GM12872 (cell line): ENCODE measurements at regions not wholly inside any gene's neighbourhood (a gene's known extent, or its start where the extent isn't known, plus 50 kb on each side); places are given as distances from the start of the nearest gene placed in this dataset.

Experiments used
- TF ChIP-seq, protein P1 (sequence below): IDR thresholded peaks from 3 replicates; pipeline ENCODE4 v1.5.1; 2011; ENCODE audit warnings: low read depth, mild to moderate bottlenecking, low read length, moderate library complexity; ENCODE audit not compliant: insufficient read depth

DNA sequence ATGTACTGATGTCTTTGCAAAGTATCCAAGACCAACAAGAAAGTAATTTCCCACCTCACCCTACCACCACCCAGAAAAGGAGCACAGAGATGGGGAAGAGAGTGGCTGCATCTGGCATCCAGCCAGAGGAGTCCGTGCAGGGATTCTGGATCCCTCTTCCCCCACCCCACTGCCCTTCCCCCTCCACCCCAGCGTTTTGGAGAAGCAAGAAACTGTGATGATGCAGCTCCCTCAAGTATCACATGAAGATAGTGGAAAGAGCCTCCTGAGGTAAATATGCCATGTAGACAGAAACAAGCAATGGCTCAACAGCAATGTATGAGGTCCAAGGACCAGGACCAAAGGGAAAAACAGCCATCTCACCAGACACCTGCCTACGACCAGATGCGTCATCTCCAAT, 153.8 kb downstream of the DEPDC1B start:
- TF ChIP-seq, protein P1, sequence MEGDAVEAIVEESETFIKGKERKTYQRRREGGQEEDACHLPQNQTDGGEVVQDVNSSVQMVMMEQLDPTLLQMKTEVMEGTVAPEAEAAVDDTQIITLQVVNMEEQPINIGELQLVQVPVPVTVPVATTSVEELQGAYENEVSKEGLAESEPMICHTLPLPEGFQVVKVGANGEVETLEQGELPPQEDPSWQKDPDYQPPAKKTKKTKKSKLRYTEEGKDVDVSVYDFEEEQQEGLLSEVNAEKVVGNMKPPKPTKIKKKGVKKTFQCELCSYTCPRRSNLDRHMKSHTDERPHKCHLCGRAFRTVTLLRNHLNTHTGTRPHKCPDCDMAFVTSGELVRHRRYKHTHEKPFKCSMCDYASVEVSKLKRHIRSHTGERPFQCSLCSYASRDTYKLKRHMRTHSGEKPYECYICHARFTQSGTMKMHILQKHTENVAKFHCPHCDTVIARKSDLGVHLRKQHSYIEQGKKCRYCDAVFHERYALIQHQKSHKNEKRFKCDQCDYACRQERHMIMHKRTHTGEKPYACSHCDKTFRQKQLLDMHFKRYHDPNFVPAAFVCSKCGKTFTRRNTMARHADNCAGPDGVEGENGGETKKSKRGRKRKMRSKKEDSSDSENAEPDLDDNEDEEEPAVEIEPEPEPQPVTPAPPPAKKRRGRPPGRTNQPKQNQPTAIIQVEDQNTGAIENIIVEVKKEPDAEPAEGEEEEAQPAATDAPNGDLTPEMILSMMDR: no peak

DNA sequence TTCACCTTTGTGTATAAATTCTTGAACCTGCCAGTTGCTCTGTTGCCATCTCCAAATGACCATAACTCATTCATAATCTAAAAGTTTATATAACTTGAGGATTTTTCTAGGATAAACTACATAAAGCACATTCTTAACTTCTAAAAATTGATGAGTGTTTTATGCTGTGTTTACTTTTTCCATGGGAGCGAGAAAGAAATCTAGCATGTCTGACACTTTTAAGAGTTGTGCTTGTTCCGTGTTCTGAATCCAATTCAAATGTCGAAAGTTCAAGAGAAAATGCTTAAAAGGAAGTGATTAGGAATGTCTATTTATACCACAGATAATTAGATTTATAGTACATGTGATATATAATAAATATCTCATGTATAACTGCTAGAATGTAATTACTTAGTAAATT, 154.4 kb downstream of the DEPDC1B start:
- TF ChIP-seq, protein P1: no peak

DNA sequence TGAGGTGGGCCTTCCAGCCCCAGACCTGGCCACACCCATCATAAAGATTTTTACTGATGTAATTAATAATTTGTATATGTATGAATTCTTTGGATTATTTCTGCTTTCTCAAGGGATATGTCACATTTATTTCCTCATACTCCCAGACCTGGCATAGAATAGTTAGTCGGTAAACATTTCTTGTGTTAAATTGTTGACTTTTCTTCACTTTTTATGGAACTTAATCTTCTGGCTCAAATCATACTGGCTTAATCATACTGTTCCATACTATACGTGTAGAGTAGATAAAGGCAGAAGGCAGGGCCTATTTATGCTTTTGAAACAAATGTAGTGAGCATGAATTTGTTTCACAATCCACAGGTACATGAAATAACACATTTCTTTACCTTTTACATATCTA, 155.8 kb downstream of the DEPDC1B start:
- TF ChIP-seq, protein P1: no peak

DNA sequence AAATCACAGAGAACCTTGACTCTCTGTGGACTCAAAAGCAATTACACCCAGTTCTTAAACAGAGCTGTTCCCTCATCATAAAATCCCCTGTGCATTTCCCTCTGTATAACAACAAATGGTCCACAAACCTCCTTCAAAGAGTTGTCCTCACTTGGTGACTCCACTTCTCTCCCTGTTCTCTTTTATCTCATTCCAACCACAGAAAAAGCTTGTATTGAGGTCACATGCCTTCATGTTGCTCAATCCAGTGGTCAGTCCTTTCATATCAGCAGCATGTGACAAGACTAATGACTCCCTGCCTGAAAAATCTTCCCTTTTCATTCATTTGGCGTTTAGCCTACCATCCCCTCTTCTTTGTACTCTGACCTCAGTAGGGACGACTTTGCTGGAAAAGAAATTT, 158.0 kb downstream of the DEPDC1B start:
- TF ChIP-seq, protein P1: no peak

DNA sequence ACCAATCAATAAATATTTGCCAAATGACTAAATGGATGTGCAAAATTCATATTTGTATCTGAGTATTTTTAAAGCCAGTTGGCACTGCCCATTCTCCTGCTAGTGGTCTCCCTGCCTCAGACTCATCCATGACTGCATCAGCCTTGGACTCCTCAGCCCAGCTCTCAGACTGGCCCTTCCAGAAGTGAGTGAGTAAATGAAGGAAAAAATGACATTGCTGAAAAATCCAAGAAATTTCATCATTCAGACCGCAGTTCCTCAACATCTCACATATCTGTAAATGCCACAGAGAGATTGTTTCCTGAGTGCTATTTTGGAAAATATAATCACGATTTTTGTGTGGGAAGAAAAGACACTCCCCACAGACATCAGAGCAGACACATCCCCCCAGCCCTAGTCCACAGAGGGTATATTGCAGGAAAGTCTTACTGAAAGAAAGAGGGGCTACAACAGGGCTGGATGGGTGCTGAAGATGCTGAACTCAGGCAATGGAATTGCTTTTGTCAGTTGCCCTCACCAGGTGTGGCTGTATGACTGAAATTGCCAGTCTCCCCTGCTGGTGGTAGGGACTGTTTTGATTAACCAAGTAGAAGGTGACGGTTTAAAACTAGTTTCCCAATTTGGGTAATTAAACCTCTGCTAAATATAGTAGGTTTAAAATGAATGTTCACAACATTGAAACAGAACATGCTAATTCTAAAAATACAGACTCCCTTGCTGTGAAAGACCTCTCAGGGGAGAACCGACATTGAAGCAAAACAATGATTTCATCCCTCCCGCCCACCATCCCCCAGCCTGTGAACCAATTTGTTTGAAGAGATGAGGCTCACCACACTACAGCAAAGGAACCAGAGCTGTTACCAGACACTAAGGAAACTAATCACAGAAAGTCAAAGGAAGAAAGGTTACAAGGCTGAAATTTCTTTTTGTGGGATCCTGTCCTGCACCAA, 158.8 kb downstream of the DEPDC1B start:
- TF ChIP-seq, protein P1: no peak

DNA sequence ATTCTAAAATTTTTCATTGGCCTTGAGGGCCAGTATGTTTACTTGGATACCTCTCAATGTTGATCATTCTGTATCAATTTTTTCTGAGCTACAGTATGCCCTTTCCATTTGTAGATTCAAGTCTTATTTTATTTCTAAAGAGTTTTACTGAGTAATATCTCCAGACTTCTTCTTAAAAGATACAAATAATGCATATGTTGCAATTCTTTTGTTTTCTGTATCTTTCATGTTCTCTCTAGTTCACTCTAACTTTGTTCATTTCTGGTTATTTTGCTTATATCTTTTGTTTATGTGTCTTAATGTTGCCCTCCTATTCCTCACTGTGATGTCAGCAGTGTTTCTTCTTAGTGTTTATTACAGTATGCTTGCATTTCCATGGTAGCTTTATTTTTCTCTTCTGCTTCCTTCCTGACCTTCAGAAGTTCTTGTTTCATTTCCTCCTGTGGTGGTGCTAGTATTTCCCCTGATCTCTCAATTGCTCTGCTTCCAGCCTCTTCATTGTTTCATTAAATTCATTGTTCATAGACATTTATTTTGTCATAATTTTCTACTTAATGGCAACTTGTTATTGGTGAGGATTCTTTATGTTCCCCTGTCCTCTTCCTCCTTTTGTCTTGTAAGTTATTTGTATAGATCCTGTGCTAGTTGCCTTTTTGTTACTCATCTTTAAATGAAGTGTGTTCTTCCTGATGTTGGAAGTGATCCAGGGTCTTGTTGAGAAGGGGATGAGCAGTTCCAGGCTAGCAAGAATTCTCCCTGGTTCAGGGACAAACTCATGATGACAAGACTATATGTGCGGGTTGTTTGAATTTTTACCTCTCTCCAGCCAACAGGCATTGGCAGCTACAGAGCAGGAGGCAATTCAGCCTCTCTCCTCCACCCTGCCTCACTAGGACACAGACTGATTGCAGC, 160.8 kb downstream of the DEPDC1B start:
- TF ChIP-seq, protein P1: no peak

DNA sequence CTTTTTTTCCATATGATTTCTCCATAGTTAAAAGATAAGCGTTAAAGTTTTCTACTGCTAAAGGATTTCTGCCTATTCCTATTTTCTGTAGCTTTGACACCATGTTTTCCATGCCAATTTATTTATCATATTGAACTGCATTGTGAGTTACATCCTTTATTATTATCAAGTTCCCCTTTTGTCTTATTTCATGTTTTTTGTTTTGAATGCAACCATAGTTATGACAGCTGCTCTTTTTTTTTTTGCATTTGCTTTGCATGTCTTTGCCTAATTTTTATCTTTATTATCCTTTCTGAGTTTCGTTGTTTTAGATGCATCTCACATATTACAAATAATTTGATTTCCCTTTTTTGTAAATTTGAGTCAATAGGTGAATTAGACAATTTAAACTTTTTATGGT, 161.5 kb downstream of the DEPDC1B start:
- TF ChIP-seq, protein P1: no peak
